WI38 (cell line): ENCODE measurements at regions not wholly inside any gene's neighbourhood (a gene's known extent, or its start where the extent isn't known, plus 50 kb on each side); places are given as distances from the start of the nearest gene placed in this dataset.

Source experiments
- H3K4me3 ChIP-seq: 2 replicates; pipeline ENCODE4 v1.5.1; 2011; ENCODE audit warnings: low read depth, mild to moderate bottlenecking, control low read depth, low read length
- TF ChIP-seq, protein P1 (sequence below): IDR thresholded peaks from 2 replicates; pipeline ENCODE4 v1.5.1; 2012; ENCODE audit warnings: low read depth, mild to moderate bottlenecking, control low read depth, low read length

DNA sequence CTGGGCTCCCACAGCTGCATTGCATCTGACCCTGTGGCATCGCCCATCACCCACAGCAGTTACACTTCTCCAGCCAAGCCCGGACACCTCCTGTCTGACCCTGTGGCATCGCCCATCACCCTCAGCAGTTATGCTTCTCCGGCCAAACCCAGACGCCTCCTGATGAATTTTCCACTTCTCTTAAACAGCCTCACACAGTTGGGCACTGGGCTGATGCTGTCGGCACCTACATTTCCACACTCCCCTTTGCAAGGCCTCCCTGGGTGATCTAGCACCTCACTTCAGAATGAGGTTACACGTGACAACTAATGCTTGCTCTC, 175.2 kb upstream of the ARID1B start:
- TF ChIP-seq, protein P1, sequence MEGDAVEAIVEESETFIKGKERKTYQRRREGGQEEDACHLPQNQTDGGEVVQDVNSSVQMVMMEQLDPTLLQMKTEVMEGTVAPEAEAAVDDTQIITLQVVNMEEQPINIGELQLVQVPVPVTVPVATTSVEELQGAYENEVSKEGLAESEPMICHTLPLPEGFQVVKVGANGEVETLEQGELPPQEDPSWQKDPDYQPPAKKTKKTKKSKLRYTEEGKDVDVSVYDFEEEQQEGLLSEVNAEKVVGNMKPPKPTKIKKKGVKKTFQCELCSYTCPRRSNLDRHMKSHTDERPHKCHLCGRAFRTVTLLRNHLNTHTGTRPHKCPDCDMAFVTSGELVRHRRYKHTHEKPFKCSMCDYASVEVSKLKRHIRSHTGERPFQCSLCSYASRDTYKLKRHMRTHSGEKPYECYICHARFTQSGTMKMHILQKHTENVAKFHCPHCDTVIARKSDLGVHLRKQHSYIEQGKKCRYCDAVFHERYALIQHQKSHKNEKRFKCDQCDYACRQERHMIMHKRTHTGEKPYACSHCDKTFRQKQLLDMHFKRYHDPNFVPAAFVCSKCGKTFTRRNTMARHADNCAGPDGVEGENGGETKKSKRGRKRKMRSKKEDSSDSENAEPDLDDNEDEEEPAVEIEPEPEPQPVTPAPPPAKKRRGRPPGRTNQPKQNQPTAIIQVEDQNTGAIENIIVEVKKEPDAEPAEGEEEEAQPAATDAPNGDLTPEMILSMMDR = no peak
- no peak overlapping the region for H3K4me3 ChIP-seq

DNA sequence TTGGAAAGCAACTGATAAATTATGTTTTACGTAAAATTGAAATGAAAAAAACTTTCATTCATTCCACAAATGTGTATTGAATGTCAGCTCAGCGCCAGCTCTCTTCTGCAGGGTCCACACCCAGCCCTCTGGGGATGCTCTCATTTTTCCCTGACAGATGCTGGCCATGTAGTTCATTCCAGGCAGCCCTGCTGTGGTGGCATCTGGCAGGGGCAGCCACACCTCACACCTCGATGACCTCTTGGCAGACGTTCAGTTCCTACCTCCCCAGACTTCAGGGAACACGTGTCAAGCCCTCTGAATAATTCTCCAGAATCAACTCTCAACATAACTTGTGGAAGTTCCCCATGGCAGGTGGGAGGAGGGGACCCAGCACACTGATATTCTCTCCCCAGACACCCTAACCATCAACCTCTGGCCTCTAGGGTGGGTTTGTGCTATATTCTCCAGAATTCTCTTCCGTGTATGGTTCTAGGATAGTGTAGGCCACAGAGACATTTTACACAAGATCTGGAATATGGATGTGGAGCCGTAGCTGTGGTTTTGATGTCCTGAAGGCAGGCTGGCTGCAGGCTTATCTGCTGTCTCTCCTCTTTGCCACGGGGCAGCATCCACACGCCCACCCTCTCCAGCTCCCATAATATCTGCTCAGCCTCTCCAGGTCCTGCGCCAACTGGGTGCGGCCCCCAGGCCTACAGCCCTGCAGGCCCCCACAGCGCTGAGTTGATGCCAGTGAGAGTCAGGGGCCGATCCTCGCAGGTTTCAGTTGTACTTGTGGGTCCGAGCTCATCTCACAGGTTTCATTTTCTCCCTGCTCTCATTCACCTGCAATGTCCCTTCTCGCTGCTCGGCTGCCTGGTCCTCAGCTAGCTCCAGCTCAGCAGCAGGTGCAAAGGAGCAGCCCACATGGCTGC, 175.8 kb upstream of the ARID1B start:
- TF ChIP-seq, protein P1 = no peak
- H3K4me3 ChIP-seq = no peak overlapping the region

DNA sequence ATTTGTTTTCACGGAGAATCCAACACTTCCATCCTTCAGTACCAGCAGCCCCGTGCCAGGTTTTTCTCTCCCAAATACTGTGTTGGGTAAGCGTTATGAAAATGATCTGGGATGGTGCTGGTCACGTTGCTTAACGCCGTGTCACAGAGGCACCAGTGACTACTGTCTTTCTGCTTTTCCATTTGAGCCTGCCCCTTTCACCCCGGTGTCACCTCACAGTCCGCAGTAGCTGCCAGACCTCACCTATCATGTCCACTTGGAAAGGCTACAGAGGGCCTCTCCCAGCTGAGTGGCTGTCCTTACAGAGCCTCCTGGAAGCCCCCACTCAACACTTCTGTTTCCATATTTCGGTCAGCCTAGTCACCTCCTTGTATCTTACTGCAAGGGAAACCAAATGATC, 176.5 kb upstream of the ARID1B start:
- TF ChIP-seq, protein P1 = no peak
- no peak overlapping the region for H3K4me3 ChIP-seq

DNA sequence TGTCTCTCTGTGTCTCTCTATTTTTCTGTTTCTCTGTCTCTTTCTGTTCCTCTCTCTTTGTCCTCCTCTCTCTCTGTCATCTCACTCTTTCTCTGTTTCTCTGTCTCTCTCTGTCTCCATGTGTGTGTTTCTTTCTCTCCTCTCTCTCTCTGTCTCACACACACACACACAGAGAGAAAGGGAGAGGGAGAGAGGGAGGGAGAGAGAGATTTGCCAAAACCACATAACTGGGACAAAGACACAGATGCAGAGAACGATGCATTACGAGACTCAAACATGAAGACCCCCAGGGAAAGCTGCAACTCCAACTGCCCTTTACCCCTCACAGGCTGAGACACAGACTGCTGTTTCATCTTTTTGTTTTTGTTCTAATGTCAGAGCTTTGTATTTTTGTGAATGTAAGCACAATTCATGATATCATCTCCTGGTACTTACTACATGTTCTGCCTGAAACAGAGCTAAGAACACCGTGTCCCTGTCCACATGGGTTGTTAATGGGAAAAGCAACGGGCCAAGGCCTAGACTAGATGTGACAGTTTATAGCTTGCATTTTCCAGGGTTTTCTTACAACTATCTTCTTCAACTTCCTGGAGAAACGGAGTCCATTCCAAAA, 177.1 kb upstream of the ARID1B start:
- TF ChIP-seq, protein P1 = no peak
- no peak overlapping the region for H3K4me3 ChIP-seq

DNA sequence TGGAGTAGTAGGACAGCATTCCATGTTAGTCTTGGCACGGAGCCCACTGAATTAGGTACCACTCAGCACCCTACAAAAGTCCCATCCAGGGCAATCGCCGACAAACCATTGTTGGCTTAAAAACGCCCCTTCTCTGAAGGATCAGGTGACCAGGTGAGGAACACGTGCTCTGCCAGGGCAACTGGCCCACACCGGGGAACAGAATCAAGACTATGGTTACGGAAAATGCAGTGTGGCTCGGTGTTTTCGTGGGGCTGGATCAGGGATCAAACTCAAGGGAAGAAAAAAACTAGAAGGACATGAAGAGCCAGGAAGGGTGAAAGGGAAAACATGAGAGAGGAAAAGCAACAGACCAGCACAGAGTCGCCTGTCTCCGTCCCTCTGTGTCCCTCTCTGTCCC, 177.8 kb upstream of the ARID1B start:
- H3K4me3 ChIP-seq = no peak overlapping the region
- TF ChIP-seq, protein P1 = no peak

DNA sequence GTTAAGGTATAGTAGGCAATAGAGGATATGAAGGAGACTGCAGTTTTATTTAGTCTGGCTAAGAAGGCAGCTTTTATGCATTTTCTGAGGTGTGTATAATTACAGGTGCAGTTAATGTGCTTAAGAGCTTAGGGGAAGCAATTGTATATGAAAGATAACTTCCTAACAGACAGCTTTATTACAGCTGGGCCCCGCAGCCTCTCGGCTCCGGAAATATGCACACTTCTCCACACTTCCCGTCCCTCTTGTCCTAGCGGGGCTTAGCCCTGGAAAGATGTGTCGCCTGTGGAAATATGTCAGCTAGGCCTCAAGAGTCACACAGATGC, 178.4 kb upstream of the ARID1B start:
- H3K4me3 ChIP-seq = no peak overlapping the region
- TF ChIP-seq, protein P1 = no peak

DNA sequence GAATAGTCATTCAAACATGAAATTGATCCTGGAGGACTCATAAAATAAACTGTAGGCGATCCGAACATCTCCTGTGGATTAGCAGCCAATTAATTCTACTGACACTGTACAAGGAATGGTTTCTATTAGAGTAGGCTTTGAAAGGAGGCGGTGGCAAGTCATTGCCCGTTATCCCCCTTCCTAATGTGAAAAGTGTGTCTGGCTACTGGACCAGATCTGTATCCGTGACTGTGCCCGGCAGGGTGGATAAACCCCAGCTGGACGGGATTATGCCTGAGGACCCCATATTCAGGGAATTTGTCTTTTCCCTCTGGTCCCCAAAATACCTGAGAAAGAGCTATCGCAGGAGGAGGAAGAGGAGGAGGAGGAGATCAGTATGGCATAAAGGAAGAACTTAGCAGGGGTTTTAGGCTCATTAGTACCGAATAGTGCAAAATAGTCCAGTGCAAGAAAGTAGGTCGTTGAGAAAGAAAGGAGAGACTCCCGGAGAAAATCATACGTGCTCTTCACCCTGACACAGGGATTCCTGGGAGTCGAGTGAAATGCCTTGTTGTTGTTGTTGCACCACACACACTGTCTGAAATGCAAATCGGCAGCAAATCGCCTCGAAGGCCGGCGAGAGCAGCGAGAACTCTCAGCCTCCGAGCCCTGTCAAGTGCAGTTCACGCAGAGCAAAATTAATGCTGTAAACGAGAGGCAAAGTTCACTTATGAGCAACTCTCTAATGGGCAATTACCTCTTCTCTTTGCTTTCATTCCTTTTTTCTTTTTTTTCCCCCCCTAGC, 178.9 kb upstream of the ARID1B start:
- TF ChIP-seq, protein P1 = no peak
- H3K4me3 ChIP-seq = no peak overlapping the region
